Right lobe of liver (tissue), 4 donors: ENCODE measurements at regions not wholly inside any gene's neighbourhood (a gene's known extent, or its start where the extent isn't known, plus 50 kb on each side); places are given as distances from the start of the nearest gene placed in this dataset.

ENCODE experiments used
- CTCF ChIP-seq, 4 donors: fragments of 200-600 bp in 3 of 4; fragments of 450-650 bp in 1 of 4; IDR thresholded peaks; one replicate each; pipeline versions ENCODE4 v1.5.1 to v1.8.0; 2016 to 2022; ENCODE audit warnings: antibody characterized with exemption in 4 of 4, mild to moderate bottlenecking in 2 of 4
- POLR2A ChIP-seq: fragments of 450-650 bp; IDR thresholded peaks from one replicate; pipeline ENCODE4 v1.6.1; 2017; ENCODE audit warnings: antibody characterized with exemption, mild to moderate bottlenecking
- donor health status: DM: no; HTN: no; CAD: no.
- donor health status: DM: no; HTN: no; CAD: no.
- donor health status: DM: no; HTN: yes; CAD: no.

GRCh38 chr3:27661797-27662196 is 60.3 kb downstream of the EOMES start:
- no peak for TF ChIP-seq CTCF (IDR thresholded peaks at IDR 0.05)
- TF ChIP-seq POLR2A, result no peak
